ENCODE measurements at regions not wholly inside any gene's neighbourhood (a gene's known extent, or its start where the extent isn't known, plus 50 kb on each side); places are given as distances from the start of the nearest gene placed in this dataset.

DNA sequence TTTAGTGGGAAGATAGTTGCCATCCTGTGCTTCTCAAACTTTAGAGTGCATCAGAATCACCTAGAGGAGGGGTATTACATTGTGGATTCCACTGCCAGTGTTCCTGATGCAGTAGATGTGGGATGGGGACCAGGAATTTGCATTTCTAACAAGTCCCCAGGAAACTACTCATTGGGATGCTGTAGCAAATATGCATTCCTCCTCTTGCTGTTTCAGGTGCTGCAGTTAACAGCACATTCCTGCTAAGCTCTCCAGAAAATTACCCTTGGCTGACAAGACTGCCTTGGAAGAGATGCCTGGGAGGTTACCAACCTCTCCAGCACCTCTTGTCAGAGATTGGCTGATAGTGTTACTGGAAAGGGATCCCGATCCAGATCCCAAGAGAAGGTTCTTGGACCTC is 270.5 kb downstream of the OSTF1 start (continued):
- TF ChIP-seq ZNF331 (CRISPR knock-in tag; IDR thresholded peaks at IDR 0.05; ENCODE audit: low read depth): no peak
- TF ChIP-seq CREB1 (CRISPR knock-in tag; IDR thresholded peaks at IDR 0.05; ENCODE audit: low read depth): no peak

GRCh38 chr9:75359638-75360037 is 271.3 kb downstream of the OSTF1 start:
- H3K9me3 Mint-ChIP-seq: peaks cover 42% of the 10 kb centered on the region
- Histone ChIP-seq H3K36me3 (ENCODE audit: insufficient read depth) (peaks cover 14% of the 10 kb centered on the region), H2AFZ (no peak overlapping the region), H3K4me2 (peak overlapping the region; percentile 16), H3K79me2 (replicated peaks; ENCODE audit: insufficient read depth) (no peaks in the 10 kb centered on the region), H3K27ac (ENCODE audit: low read depth) (peak overlapping the region; percentile 91), H3K4me3 (peak overlapping the region; percentile 13; the same call in 1 of the 2 replicates), H3F3A (replicated peaks; ENCODE audit: low read depth) (0 out of 2 replicates have a peak, but pooled peaks cover 7% of the 10 kb centered on the region), H4K20me1 (replicated peaks; ENCODE audit: insufficient read depth) (no peaks in the 10 kb centered on the region), H3K27me3 (ENCODE audit: insufficient read depth) (no peaks in the 10 kb centered on the region), H3K9me2 (ENCODE audit: insufficient read depth) (peaks cover 11% of the 10 kb centered on the region; the same call in 1 of the 2 replicates), H3K4me1 (ENCODE audit: insufficient read depth) (peaks cover 18% of the 10 kb centered on the region)
- ATAC-seq (peak; percentile 67), DNase-seq (ENCODE audit: low spot score) (peak; percentile 12)
- H3K36me3 Mint-ChIP-seq (ENCODE audit: low read depth): peaks cover 43% of the 10 kb centered on the region
- peaks cover 16% of the 10 kb centered on the region for H3K27me3 Mint-ChIP-seq (ENCODE audit: insufficient read depth, low read depth, poor library complexity)
- peaks cover 25% of the 10 kb centered on the region for H3K4me1 Mint-ChIP-seq
- peak overlapping the region; percentile 61; the same call in 1 of the 2 replicates for H3K27ac Mint-ChIP-seq
- TF ChIP-seq ETS1 (IDR thresholded peaks at IDR 0.05): no peak
- TF ChIP-seq ZNF114 (CRISPR knock-in tag; IDR thresholded peaks at IDR 0.05): no peak
- TF ChIP-seq STAT1 (IDR thresholded peaks at IDR 0.05; ENCODE audit: unreplicated experiment): no peak
- TF ChIP-seq POLR2AphosphoS5 (IDR thresholded peaks at IDR 0.05; ENCODE audit: low read depth): no peak
- no peak for TF ChIP-seq JUNB (IDR thresholded peaks at IDR 0.05; ENCODE audit: unreplicated experiment)
- TF ChIP-seq, protein P1, sequence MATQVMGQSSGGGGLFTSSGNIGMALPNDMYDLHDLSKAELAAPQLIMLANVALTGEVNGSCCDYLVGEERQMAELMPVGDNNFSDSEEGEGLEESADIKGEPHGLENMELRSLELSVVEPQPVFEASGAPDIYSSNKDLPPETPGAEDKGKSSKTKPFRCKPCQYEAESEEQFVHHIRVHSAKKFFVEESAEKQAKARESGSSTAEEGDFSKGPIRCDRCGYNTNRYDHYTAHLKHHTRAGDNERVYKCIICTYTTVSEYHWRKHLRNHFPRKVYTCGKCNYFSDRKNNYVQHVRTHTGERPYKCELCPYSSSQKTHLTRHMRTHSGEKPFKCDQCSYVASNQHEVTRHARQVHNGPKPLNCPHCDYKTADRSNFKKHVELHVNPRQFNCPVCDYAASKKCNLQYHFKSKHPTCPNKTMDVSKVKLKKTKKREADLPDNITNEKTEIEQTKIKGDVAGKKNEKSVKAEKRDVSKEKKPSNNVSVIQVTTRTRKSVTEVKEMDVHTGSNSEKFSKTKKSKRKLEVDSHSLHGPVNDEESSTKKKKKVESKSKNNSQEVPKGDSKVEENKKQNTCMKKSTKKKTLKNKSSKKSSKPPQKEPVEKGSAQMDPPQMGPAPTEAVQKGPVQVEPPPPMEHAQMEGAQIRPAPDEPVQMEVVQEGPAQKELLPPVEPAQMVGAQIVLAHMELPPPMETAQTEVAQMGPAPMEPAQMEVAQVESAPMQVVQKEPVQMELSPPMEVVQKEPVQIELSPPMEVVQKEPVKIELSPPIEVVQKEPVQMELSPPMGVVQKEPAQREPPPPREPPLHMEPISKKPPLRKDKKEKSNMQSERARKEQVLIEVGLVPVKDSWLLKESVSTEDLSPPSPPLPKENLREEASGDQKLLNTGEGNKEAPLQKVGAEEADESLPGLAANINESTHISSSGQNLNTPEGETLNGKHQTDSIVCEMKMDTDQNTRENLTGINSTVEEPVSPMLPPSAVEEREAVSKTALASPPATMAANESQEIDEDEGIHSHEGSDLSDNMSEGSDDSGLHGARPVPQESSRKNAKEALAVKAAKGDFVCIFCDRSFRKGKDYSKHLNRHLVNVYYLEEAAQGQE (IDR thresholded peaks at IDR 0.05; ENCODE audit: unreplicated experiment): no peak
- no peak for TF ChIP-seq ZNF462 (CRISPR knock-in tag; IDR thresholded peaks at IDR 0.05)
- TF ChIP-seq NANOG (IDR thresholded peaks at IDR 0.05; ENCODE audit: borderline replicate concordance): no peak
- no peak for TF ChIP-seq EZH2phosphoT487 (IDR thresholded peaks at IDR 0.05; ENCODE audit: unreplicated experiment)
- no peak for TF ChIP-seq EZH2 (IDR thresholded peaks at IDR 0.05; ENCODE audit: low read depth, unreplicated experiment)
- TF ChIP-seq CREB1 (CRISPR knock-in tag; IDR thresholded peaks at IDR 0.05; ENCODE audit: low read depth): no peak
- TF ChIP-seq ZNF331 (CRISPR knock-in tag; IDR thresholded peaks at IDR 0.05; ENCODE audit: low read depth): no peak
- TF ChIP-seq, protein P2, sequence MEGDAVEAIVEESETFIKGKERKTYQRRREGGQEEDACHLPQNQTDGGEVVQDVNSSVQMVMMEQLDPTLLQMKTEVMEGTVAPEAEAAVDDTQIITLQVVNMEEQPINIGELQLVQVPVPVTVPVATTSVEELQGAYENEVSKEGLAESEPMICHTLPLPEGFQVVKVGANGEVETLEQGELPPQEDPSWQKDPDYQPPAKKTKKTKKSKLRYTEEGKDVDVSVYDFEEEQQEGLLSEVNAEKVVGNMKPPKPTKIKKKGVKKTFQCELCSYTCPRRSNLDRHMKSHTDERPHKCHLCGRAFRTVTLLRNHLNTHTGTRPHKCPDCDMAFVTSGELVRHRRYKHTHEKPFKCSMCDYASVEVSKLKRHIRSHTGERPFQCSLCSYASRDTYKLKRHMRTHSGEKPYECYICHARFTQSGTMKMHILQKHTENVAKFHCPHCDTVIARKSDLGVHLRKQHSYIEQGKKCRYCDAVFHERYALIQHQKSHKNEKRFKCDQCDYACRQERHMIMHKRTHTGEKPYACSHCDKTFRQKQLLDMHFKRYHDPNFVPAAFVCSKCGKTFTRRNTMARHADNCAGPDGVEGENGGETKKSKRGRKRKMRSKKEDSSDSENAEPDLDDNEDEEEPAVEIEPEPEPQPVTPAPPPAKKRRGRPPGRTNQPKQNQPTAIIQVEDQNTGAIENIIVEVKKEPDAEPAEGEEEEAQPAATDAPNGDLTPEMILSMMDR (conservative IDR thresholded peaks at IDR 0.05; ENCODE audit: low read depth in 2 of 2): no peak
- peak overlapping the region; percentile 4; the same call in 1 of the 3 replicates for H3K4me3 Mint-ChIP-seq
